ENCODE measurements at regions not wholly inside any gene's neighbourhood (a gene's known extent, or its start where the extent isn't known, plus 50 kb on each side); places are given as distances from the start of the nearest gene placed in this dataset.

- TF ChIP-seq POLR2A (IDR thresholded peaks at IDR 0.05) (no peak), CTCF (IDR thresholded peaks at IDR 0.05) (no peak), EP300 (IDR thresholded peaks at IDR 0.05) (no peak)
These were observed 229.2 kb downstream of the GPAM start for GRCh38 chr10:111954386-111954785.

All from upper lobe of left lung (tissue), 4 donors.